ENCODE measurements at regions not wholly inside any gene's neighbourhood (a gene's known extent, or its start where the extent isn't known, plus 50 kb on each side); places are given as distances from the start of the nearest gene placed in this dataset.
"Not testable (repeated sequence)": the region's sequence is repeated elsewhere in the genome, so short reads cannot be mapped to it uniquely, and the experiment has no call there.

DNA sequence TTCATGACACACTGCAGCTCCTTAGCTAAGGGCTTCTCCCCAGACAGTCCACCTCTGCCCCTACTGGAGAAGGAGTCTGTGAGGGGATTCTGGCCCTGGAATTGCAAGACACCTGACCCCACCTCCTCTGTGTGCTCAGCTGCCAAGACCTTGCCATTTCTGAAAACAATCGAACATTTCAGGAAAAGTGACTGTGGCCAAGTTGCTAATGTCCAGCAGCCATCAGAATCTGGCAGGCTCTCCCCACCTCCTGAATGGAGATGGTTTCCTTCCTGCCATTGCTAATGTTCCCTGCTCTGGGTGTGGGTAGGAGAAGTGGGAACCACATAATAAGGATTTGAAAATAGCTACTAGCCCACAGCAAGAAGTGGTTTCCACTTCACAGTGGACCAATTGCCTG is 127.2 kb upstream of the ALX4 start:
- Histone ChIP-seq H3K27ac (no peak overlapping the region), H3K4me2 (no peak overlapping the region), H3K4me3 (no peak overlapping the region), H3K9me3 (peaks cover 3% of the 10 kb centered on the region; the same call in 1 of the 3 replicates), H3K4me1 (no peaks in the 10 kb centered on the region)
- POLR2A ChIA-PET = no interaction called here
- CTCF ChIA-PET = interaction anchor here (1.0 to 1.8 kb wide), 2 partner anchors 10 to 23 kb away, joined by 3 to 6 read pairs; no protein-coding TSS in a partner anchor
- TF ChIP-seq EHF (CRISPR knock-in tag; IDR thresholded peaks at IDR 0.05) = no peak
- no peak for TF ChIP-seq KDM1A (IDR thresholded peaks at IDR 0.05; ENCODE audit: low read depth)
- TF ChIP-seq ESRRA (IDR thresholded peaks at IDR 0.05; ENCODE audit: borderline replicate concordance, low read length) = no peak
- TF ChIP-seq FOXS1 (CRISPR knock-in tag; IDR thresholded peaks at IDR 0.05) = no peak
- TF ChIP-seq, protein P1, sequence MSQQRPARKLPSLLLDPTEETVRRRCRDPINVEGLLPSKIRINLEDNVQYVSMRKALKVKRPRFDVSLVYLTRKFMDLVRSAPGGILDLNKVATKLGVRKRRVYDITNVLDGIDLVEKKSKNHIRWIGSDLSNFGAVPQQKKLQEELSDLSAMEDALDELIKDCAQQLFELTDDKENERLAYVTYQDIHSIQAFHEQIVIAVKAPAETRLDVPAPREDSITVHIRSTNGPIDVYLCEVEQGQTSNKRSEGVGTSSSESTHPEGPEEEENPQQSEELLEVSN (IDR thresholded peaks at IDR 0.05; ENCODE audit: borderline replicate concordance, low read depth) = no peak
- TF ChIP-seq CHD4 (IDR thresholded peaks at IDR 0.05; ENCODE audit: borderline replicate concordance) = no peak
- FAIRE-seq (no peak), ATAC-seq (no peak), DNase-seq (ENCODE audit: low read depth in 1 of 2, low spot score in 1 of 2) (no peak)
- WGBS (ENCODE audit: missing lambda C conversion rate) = 14% methylated on average over 1 of the region's 1 CpG

DNA sequence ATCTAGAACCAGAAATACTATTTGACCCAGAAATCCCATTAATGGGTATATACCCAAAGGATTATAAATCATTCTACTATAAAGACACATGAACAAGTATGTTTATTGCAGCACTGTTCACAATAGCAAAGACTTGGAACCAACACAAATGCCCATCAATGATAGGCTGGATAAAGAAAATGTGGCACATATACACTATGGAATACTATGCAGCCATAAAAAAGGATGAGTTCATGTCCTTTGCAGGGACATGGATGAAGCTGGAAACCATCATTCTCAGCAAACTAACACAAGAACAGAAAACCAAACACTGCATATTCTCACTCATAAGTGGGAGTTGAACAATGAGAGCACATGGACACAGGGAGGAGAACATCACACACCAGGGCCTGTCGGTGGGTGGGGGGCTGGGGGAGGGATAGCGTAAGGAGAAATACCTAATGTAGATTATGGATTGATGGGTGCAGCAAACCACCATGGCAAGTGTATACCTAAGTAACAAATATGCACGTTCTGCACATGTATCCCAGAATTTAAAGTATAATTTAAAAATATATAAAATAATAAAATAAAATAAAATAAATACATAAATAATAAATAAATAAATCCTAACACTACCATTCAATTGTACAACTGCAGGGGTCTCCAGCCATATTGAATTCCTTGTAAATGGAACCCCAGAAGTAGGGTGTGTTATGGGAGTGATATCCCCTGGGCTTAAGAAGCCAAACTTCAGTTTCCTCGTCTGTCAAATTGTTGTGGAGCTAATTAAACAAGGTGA is 122.4 kb upstream of the CD82 start:
- FAIRE-seq, POLR2A ChIA-PET: not testable (repeated sequence)

DNA sequence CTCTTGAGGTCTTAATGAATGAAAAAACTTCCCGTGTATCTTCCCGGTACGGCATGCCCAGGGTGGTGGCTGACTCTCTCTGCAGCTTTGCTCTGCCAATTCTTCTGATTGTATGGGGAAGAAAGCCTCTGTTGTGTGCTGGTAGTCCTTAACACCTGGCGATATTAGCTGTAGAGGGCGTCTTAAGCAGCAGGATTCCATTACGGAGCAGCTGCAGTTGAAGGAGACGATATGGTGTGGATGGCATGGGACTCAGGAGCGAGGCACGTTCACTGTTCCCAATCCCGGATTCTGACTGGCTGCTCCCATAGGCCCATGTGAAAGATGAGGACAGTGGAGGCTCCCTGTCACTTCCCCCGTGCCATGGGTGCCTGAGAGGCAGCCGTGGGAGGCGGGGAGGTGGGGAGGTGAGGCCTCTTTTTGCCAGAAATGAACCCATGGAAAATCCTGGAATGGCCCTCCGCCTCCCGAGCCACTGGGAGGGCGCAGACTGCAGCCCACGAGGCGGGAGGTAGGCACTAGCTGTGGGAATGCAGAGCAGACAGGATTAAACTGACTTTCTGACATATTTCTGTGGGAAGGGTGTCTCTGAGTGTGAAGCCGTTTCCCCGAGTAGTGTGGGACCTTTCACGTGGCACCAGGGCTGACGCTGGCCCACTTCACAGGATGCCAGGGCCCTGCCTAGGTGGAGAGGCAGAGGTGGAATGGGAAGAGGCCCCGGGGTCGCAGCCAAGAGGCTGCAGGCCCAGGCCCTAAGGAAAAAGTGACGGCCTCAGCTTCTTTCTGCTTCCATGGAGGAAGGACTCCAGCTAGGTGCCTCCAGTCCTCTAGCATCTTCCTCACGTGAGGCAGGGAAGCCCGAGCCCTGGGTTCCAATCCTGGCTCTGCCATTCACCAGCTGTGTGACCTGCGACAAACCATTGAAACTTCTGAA is 121.4 kb upstream of the CD82 start:
- no peak; a peak in 1 of 6 replicates for ATAC-seq
- no peak overlapping the region for H3K4me3 ChIP-seq
- peak in 1 of 2 experiments; percentile 18 for DNase-seq (ENCODE audit: low read depth in 1 of 2, low spot score in 1 of 2)
- 0 out of 3 replicates have a peak, but pooled peaks cover 5% of the 10 kb centered on the region for H3K4me1 ChIP-seq
- ChIA-PET POLR2A (no interaction called here), CTCF (no interaction called here)
- TF ChIP-seq HEYL (CRISPR knock-in tag; IDR thresholded peaks at IDR 0.05) (no peak), RCOR1 (IDR thresholded peaks at IDR 0.05; ENCODE audit: low read depth, low read length) (no peak), ZNF302 (CRISPR knock-in tag; IDR thresholded peaks at IDR 0.05) (no peak), JUNB (IDR thresholded peaks at IDR 0.05) (no peak), POLR2AphosphoS2 (conservative IDR thresholded peaks at IDR 0.05; ENCODE audit: low read length) (no peak), ZSCAN20 (CRISPR knock-in tag; IDR thresholded peaks at IDR 0.05) (no peak), NPAS2 (CRISPR knock-in tag; IDR thresholded peaks at IDR 0.05; ENCODE audit: borderline replicate concordance) (no peak), HOXB13 (CRISPR knock-in tag; IDR thresholded peaks at IDR 0.05; ENCODE audit: low read depth) (no peak), MAZ (IDR thresholded peaks at IDR 0.05; ENCODE audit: borderline replicate concordance, low read depth, low read length) (no peak), KDM1A (IDR thresholded peaks at IDR 0.05; ENCODE audit: low read depth) (no peak), KDM5A (IDR thresholded peaks at IDR 0.05) (no peak), EHF (CRISPR knock-in tag; IDR thresholded peaks at IDR 0.05) (no peak), JUN (IDR thresholded peaks at IDR 0.05) (no peak), RARB (CRISPR knock-in tag; IDR thresholded peaks at IDR 0.05) (no peak)
- TF ChIP-seq, protein P1 (IDR thresholded peaks at IDR 0.05; ENCODE audit: borderline replicate concordance, low read depth) = no peak
- TF ChIP-seq, protein P2, sequence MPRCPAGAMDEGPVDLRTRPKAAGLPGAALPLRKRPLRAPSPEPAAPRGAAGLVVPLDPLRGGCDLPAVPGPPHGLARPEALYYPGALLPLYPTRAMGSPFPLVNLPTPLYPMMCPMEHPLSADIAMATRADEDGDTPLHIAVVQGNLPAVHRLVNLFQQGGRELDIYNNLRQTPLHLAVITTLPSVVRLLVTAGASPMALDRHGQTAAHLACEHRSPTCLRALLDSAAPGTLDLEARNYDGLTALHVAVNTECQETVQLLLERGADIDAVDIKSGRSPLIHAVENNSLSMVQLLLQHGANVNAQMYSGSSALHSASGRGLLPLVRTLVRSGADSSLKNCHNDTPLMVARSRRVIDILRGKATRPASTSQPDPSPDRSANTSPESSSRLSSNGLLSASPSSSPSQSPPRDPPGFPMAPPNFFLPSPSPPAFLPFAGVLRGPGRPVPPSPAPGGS (IDR thresholded peaks at IDR 0.05) = no peak
- TF ChIP-seq, protein P3, sequence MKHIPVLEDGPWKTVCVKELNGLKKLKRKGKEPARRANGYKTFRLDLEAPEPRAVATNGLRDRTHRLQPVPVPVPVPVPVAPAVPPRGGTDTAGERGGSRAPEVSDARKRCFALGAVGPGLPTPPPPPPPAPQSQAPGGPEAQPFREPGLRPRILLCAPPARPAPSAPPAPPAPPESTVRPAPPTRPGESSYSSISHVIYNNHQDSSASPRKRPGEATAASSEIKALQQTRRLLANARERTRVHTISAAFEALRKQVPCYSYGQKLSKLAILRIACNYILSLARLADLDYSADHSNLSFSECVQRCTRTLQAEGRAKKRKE (CRISPR knock-in tag; IDR thresholded peaks at IDR 0.05; ENCODE audit: low read depth) = no peak
- no peak for FAIRE-seq
- H3K9me3 ChIP-seq = peaks cover 5% of the 10 kb centered on the region; the same call in 1 of the 3 replicates
- no peak overlapping the region for H3K27ac ChIP-seq
- WGBS (ENCODE audit: missing lambda C conversion rate) = 65% methylated on average over 27 of the region's 28 CpGs
- no peak overlapping the region for H3K4me2 ChIP-seq

More for the DNA sequence above, 122.4 kb upstream of the CD82 start:
- not testable (repeated sequence) for H3K4me2 ChIP-seq; DNase-seq (ENCODE audit: low read depth in 1 of 2, low spot score in 1 of 2); H3K4me1 ChIP-seq; H3K9me3 ChIP-seq; H3K27ac ChIP-seq; H3K4me3 ChIP-seq; ATAC-seq
- 54% methylated on average over 3 of the region's 4 CpGs for WGBS (ENCODE audit: missing lambda C conversion rate)
- CTCF ChIA-PET = interaction anchor here (1.0 kb wide), 1 partner anchor 65 kb away, joined by 3 read pairs; no protein-coding TSS in a partner anchor

Data from A549 (cell line).